OCI-LY7 (cell line): ENCODE measurements at regions not wholly inside any gene's neighbourhood (a gene's known extent, or its start where the extent isn't known, plus 50 kb on each side); places are given as distances from the start of the nearest gene placed in this dataset.

ENCODE experiments used
- CTCF ChIP-seq: fragments of 200-600 bp; sonication (generic); conservative IDR thresholded peaks from 2 replicates; pipeline ENCODE4 v1.5.1; 2014; ENCODE audit warnings: mild to moderate bottlenecking, antibody characterized with exemption, low read length, moderate library complexity, mixed read lengths
- EZH2phosphoT487 ChIP-seq: fragments of 200-600 bp; sonication (generic); IDR thresholded peaks from 2 replicates; pipeline ENCODE4 v1.6.1; 2018; ENCODE audit warnings: low read depth, borderline replicate concordance, mild to moderate bottlenecking, mixed run types, antibody characterized with exemption, low read length, moderate library complexity, mixed read lengths

- TF ChIP-seq CTCF = no peak
- no peak for TF ChIP-seq EZH2phosphoT487
Measured at GRCh38 chr12:114841557-114842251, 157.7 kb upstream of the TBX3 start.
